Right cardiac atrium (tissue), 5 donors: ENCODE measurements at regions not wholly inside any gene's neighbourhood (a gene's known extent, or its start where the extent isn't known, plus 50 kb on each side); places are given as distances from the start of the nearest gene placed in this dataset.

Experiments
- ATAC-seq, 2 donors: fragments of 200-7000 bp; cut with Tn5 transposase; one replicate each; pipeline versions ENCODE4 v1.8.0 to v1.9.1; 2020; ENCODE audit warnings: moderate library complexity in 2 of 2, mild to moderate bottlenecking in 1 of 2
- DNase-seq, 3 donors: peaks; one replicate each; pipeline ENCODE4 v3.0.0-alpha.2; 2020
- H3K27ac ChIP-seq: one replicate; pipeline ENCODE4 v1.5.1; 2013; ENCODE audit warnings: mild to moderate bottlenecking, low read length, control low read depth, moderate library complexity
- H3K27me3 ChIP-seq: one replicate; pipeline ENCODE4 v1.6.1; 2013; ENCODE audit not compliant: control insufficient read depth, insufficient read depth
- H3K4me1 ChIP-seq: one replicate; pipeline ENCODE4 v1.6.1; 2013; ENCODE audit warnings: low read length; ENCODE audit not compliant: control insufficient read depth, insufficient read depth
- H3K4me3 ChIP-seq: one replicate; pipeline ENCODE4 v1.5.1; 2013; ENCODE audit warnings: low read length, control low read depth
- H3K9me3 ChIP-seq: one replicate; pipeline ENCODE4 v1.6.1; 2013; ENCODE audit warnings: low read length; ENCODE audit not compliant: control insufficient read depth
- WGBS: extraction: QIAGEN DNeasy Blood & Tissue Kit; methylation state at CpG from one replicate; pipeline ENCODE4 v1.1.7; 2013; 5-methylcytosine and 5-hydroxymethylcytosine counted together
- intact Hi-C, 4 donors: fragments of 100-400 bp; cut with DNase I; formaldehyde crosslinking; loops; one replicate each; pipeline versions ENCODE4 v1.11.0 to v1.14.0; 2022 to 2023
- donor health status: healthy with polysubstance abuse.
- donor health status: DM: no; HTN: yes; CAD: no.
- donor health status: DM: no; HTN: no; CAD: no.
- donor health status: DM: no; HTN: yes; CAD: no; lungs with severe emphysema.
- donor health status: DM: yes; HTN: yes; CAD: no.

- Histone ChIP-seq H3K4me3 (no peak overlapping the region), H3K9me3 (no peaks in the 10 kb centered on the region), H3K27ac (no peak overlapping the region), H3K4me1 (no peaks in the 10 kb centered on the region), H3K27me3 (no peaks in the 10 kb centered on the region)
- ATAC-seq (no peak), DNase-seq (no peak)
- intact Hi-C loops, result no loop called here
- 66% methylated on average over 5 of the region's 5 CpGs for WGBS
Observed at GRCh38 chr2:8300216-8300615, 381.6 kb upstream of the ID2 start.

- no peak overlapping the region for H3K27ac ChIP-seq
- no peaks in the 10 kb centered on the region for H3K4me1 ChIP-seq
- no peaks in the 10 kb centered on the region for H3K9me3 ChIP-seq
- no peak overlapping the region for H3K4me3 ChIP-seq
- intact Hi-C loops, result no loop called here
- H3K27me3 ChIP-seq, result no peaks in the 10 kb centered on the region
- ATAC-seq (no peak), DNase-seq (no peak)
- WGBS, result 81% methylated on average over 3 of the region's 3 CpGs
Observed at GRCh38 chr2:8300905-8301304, 381.0 kb upstream of the ID2 start.

DNA sequence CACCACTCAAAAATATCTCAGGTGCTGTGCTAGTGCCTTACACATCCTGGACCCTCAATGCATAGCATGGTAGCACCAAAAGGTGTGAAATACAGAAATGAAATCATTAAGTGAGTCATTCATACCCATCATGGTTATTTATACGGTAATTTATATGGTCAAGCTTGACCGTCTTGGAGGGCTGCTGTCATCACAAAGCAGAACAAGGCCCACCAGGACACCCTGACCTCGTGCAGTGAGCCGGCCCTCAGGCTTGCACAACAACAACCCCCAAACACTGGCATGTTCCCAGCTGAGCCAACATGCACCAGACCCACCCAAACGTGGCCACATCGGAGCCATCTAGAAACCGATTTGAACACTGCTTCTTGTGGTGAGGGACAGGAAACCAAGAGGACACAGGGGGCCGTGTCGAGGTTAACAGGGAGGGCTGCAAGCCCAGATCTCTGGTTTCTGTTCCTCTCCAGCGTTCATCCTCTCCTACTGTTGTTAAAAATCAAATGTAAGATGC lies 378.5 kb upstream of the ID2 start:
- DNase-seq, result peak; percentile 67 to 87 (median 84)
- peak; percentile 31 to 65 for ATAC-seq
- H3K27me3 ChIP-seq, result no peaks in the 10 kb centered on the region
- no peak overlapping the region for H3K4me3 ChIP-seq
- 62% methylated on average over 10 of the region's 10 CpGs for WGBS
- H3K27ac ChIP-seq, result no peak overlapping the region
- intact Hi-C loops, result no loop called here
- no peaks in the 10 kb centered on the region for H3K9me3 ChIP-seq
- H3K4me1 ChIP-seq, result no peaks in the 10 kb centered on the region

- H3K4me3 ChIP-seq, result no peak overlapping the region
- no peaks in the 10 kb centered on the region for H3K27me3 ChIP-seq
- ATAC-seq (no peak), DNase-seq (no peak)
- H3K4me1 ChIP-seq, result no peaks in the 10 kb centered on the region
- WGBS, result 93% methylated on average over 18 of the region's 18 CpGs
- intact Hi-C loops, result no loop called here
- no peak overlapping the region for H3K27ac ChIP-seq
- no peaks in the 10 kb centered on the region for H3K9me3 ChIP-seq
Observed at GRCh38 chr2:8304821-8305766, 376.8 kb upstream of the ID2 start.

DNA sequence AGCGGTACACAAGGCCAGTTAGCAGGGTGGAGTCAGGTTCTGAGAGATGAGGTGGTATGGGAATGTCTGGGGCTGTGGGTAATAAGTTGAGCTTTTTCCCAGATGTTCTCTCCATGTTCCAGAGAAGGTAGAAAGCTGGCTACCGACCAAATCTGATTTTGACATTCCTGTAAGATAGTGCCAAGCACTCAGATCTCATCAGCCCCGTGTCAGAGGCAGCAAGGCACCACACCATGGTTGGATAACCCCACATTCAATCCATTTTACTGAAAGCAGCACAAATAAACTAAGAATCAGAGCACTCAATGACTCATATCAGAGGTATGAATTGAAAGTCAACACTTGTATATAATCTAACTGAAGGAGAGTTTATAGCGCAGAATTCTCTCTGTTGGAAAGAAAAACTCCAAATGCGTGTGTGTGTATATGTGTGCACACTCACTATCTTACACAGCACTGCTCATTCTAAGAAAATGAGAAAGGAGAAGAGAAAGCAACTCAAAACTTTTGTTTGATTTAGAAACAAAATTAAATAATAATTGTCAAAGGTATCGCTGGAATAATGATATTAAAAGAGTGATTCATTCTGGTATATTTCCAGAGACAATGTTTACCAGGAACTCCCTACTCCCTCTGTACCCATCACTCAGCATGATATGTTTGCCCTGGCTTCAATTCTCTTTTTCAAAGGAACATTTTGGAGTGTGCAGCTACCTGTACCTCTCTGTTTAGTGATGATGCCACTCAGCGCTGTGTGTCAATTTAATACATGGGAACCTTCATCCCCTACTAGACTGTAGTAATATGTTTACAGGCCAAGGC lies 375.1 kb upstream of the ID2 start:
- 73% methylated on average over 7 of the region's 7 CpGs for WGBS
- no peak for DNase-seq
- Histone ChIP-seq H3K27ac (no peak overlapping the region), H3K4me3 (no peak overlapping the region), H3K9me3 (no peaks in the 10 kb centered on the region), H3K27me3 (no peaks in the 10 kb centered on the region), H3K4me1 (no peaks in the 10 kb centered on the region)
- intact Hi-C loops, result no loop called here
- ATAC-seq, result no peak

DNA sequence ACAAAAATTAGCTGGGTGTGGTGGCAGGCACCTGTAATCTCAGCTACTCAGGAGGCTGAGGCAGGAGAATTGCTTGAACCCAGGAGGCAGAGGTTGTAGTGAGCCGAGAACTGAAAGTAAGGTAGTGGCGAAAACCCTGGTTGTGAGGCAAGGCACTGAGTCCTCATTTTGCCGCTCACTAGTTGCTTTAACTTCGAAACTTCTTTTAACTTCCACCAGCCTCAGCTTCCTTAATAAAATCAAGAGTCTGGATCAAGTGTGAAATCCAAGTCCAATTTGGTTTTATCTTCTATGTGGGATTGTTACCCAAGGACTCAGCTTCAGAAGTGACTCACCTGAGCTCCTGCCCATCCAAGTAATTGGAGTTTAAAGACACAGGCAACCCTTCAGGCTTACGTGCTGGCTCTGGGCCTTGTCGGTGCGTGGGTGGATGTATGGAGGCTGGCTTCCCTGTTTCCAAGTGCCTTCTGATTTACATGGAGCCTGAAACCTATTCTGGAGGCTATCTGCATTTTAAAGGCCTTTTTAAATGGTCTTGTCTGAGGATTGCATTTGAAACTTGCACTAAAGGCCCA lies 374.2 kb upstream of the ID2 start:
- ATAC-seq, result no peak
- Histone ChIP-seq H3K4me3 (no peak overlapping the region), H3K27me3 (no peaks in the 10 kb centered on the region), H3K9me3 (no peaks in the 10 kb centered on the region), H3K27ac (no peak overlapping the region), H3K4me1 (no peaks in the 10 kb centered on the region)
- 83% methylated on average over 7 of the region's 7 CpGs for WGBS
- intact Hi-C loops, result no loop called here
- no peak for DNase-seq

GRCh38 chr2:8309131-8309530 lies 372.7 kb upstream of the ID2 start:
- no peaks in the 10 kb centered on the region for H3K9me3 ChIP-seq
- no peaks in the 10 kb centered on the region for H3K27me3 ChIP-seq
- H3K4me1 ChIP-seq, result peaks cover 2% of the 10 kb centered on the region
- H3K27ac ChIP-seq, result no peak overlapping the region
- DNase-seq, result no peak
- intact Hi-C loops, result no loop called here
- WGBS, result 45% methylated on average over 7 of the region's 7 CpGs
- peak in 1 of 2 donors; percentile 15 for ATAC-seq
- no peak overlapping the region for H3K4me3 ChIP-seq

DNA sequence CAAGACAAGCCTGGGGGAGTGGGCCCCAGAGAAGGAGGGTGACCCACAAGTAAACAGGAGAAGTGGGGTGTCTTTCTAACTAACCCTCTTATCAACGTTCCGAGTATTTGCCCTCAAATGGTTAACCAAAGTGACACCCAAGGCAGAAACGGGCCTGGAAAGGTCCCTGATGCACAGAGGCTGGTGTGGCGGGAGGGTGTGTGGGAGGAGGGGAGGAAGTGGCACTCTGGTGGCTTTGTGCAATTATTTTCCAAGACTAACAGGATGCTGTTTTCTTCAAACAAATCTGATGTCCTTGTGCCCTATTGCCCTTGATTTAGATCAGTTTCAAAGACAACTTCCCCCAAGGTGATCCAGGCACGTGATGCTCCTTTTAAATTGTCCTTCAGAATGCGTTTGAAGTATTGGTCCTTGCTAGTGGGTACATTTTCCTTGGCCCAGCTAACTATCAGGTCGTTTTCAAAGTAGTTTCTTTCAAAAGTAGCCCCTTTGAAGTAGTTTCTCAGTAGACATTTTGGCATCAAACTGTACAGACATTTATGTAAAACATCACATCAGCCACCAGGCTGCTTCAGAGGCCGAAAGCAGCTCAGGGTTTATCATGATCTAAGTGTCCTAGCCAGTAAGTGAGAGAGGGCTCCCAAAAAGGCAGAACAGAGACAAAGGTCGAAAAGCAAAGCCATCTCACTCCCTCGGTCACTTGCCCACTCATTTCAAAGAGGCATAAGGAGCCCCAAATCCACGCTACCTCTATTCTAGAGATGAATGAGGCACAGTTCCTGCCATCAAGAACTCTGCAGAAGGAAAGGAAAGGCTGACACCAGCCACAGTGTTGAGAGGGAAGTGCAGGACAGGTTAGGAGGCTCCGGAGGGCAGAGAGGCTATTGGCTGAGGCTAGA lies 371.1 kb upstream of the ID2 start:
- no peak overlapping the region for H3K27ac ChIP-seq
- intact Hi-C loops, result no loop called here
- H3K27me3 ChIP-seq, result no peaks in the 10 kb centered on the region
- WGBS, result 69% methylated on average over 12 of the region's 12 CpGs
- no peaks in the 10 kb centered on the region for H3K9me3 ChIP-seq
- H3K4me1 ChIP-seq, result peaks cover 2% of the 10 kb centered on the region
- no peak for ATAC-seq
- no peak overlapping the region for H3K4me3 ChIP-seq
- no peak for DNase-seq

- H3K27me3 ChIP-seq, result no peaks in the 10 kb centered on the region
- 94% methylated on average over 3 of the region's 3 CpGs for WGBS
- no peak overlapping the region for H3K27ac ChIP-seq
- DNase-seq (no peak), ATAC-seq (no peak)
- H3K9me3 ChIP-seq, result no peaks in the 10 kb centered on the region
- intact Hi-C loops, result no loop called here
- H3K4me3 ChIP-seq, result no peak overlapping the region
- peaks cover 2% of the 10 kb centered on the region for H3K4me1 ChIP-seq
Observed at GRCh38 chr2:8312221-8312620, 369.6 kb upstream of the ID2 start.
